SU-DHL-6 (cell line): ENCODE measurements at regions not wholly inside any gene's neighbourhood (a gene's known extent, or its start where the extent isn't known, plus 50 kb on each side); places are given as distances from the start of the nearest gene placed in this dataset.

Experiments
- EZH2phosphoT487 ChIP-seq: fragments of 200-600 bp; sonication (generic), shearing (Covaris generic); conservative IDR thresholded peaks from 2 replicates; pipeline ENCODE4 v1.6.1; 2018; ENCODE audit warnings: mild to moderate bottlenecking, antibody characterized with exemption, low read length, moderate library complexity, mixed read lengths
- TF ChIP-seq, protein P1 (sequence below): fragments of 200-600 bp; sonication (generic); IDR thresholded peaks from one replicate; pipeline ENCODE4 v1.5.1; 2017; ENCODE audit warnings: antibody characterized with exemption, mild to moderate bottlenecking, low read length, moderate library complexity; ENCODE audit not compliant: insufficient read depth, poor library complexity, severe bottlenecking

DNA sequence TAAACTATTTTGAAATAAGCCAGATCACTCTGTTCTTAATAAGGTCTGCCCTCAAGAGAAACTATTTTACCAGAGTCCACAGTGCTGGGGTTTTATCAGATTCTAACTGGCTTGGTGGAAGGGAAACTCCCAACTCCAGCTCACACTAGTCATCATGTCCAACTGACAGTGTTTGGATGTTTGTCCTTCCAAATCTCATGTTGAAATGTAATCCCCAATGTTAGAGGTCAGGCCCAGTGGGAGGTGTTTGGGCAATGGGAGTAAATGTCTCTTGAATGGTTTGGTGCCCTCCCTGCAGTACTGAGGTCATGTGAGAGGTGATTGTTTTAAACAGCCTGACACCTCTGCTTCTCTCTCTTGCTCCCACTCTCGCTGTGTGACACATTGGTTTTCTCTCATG lies 1301.0 kb upstream of the CDH8 start:
- TF ChIP-seq, protein P1, sequence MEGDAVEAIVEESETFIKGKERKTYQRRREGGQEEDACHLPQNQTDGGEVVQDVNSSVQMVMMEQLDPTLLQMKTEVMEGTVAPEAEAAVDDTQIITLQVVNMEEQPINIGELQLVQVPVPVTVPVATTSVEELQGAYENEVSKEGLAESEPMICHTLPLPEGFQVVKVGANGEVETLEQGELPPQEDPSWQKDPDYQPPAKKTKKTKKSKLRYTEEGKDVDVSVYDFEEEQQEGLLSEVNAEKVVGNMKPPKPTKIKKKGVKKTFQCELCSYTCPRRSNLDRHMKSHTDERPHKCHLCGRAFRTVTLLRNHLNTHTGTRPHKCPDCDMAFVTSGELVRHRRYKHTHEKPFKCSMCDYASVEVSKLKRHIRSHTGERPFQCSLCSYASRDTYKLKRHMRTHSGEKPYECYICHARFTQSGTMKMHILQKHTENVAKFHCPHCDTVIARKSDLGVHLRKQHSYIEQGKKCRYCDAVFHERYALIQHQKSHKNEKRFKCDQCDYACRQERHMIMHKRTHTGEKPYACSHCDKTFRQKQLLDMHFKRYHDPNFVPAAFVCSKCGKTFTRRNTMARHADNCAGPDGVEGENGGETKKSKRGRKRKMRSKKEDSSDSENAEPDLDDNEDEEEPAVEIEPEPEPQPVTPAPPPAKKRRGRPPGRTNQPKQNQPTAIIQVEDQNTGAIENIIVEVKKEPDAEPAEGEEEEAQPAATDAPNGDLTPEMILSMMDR = no peak
- TF ChIP-seq EZH2phosphoT487 = no peak
